CD4-positive, alpha-beta T cell (primary cell): ENCODE measurements at regions not wholly inside any gene's neighbourhood (a gene's known extent, or its start where the extent isn't known, plus 50 kb on each side); places are given as distances from the start of the nearest gene placed in this dataset.

Experiments
- ATAC-seq: fragments of 200-7000 bp; cut with Tn5 transposase; one replicate; pipeline ENCODE4 v1.10.0; 2022; ENCODE audit warnings: mild to moderate bottlenecking; ENCODE audit not compliant: poor library complexity
- CTCF ChIA-PET: fragments of 350-600 bp; sonication (Branson Sonifier 250); formaldehyde crosslinking; loops from one replicate; lab custom pipeline; 2021; ENCODE audit warnings: antibody characterized with exemption, inconsistent platforms; lab: Charles Lee
- POLR2A ChIA-PET: fragments of 350-600 bp; sonication (Branson Sonifier 250); formaldehyde crosslinking; loops from one replicate; lab custom pipeline; 2021; ENCODE audit warnings: antibody characterized with exemption, inconsistent platforms; lab: Charles Lee
- DNase-seq, 14 experiments: peaks; one replicate each; pipeline ENCODE4 v3.0.0-alpha.2; 2013 to 2020; ENCODE audit warnings: mixed read lengths in 2 of 14
- H3K27ac ChIP-seq, 2 donors: one replicate each; pipeline versions ENCODE4 v1.5.1 to v1.7.0; 2013; ENCODE audit warnings: low read length in 2 of 2, low read depth in 1 of 2, mild to moderate bottlenecking in 1 of 2
- H3K27me3 ChIP-seq, 2 experiments: 1 replicate in 1 of 2; 2 replicates in 1 of 2; pipeline versions ENCODE4 v1.6.1 to v1.7.0; 2013; ENCODE audit warnings: low read length in 2 of 2, control low read depth in 1 of 2, mild to moderate bottlenecking in 1 of 2, moderate library complexity in 1 of 2; ENCODE audit not compliant: insufficient read depth in 2 of 2, control insufficient read depth in 1 of 2
- H3K36me3 ChIP-seq: one replicate; pipeline ENCODE4 v1.6.1; 2013; ENCODE audit warnings: low read length, control low read depth; ENCODE audit not compliant: insufficient read depth
- H3K4me1 ChIP-seq: one replicate; pipeline ENCODE4 v1.6.1; 2013; ENCODE audit warnings: low read length, control low read depth; ENCODE audit not compliant: insufficient read depth
- H3K4me3 ChIP-seq: one replicate; pipeline ENCODE4 v1.5.1; 2013; ENCODE audit warnings: mild to moderate bottlenecking, low read length, moderate library complexity
- H3K9me3 ChIP-seq, 2 experiments: 1 replicate in 1 of 2; 2 replicates in 1 of 2; pipeline versions ENCODE4 v1.6.1 to v1.7.0; 2013; ENCODE audit warnings: low read length in 2 of 2, mild to moderate bottlenecking in 2 of 2, control low read depth in 1 of 2, moderate library complexity in 1 of 2; ENCODE audit not compliant: control insufficient read depth in 1 of 2, insufficient read depth in 1 of 2
- H3K27ac Mint-ChIP-seq: one replicate; pipeline ENCODE4 v1.8.0; 2020; ENCODE audit warnings: mixed read lengths
- H3K27me3 Mint-ChIP-seq: one replicate; pipeline ENCODE4 v1.8.0; 2021; ENCODE audit warnings: mixed read lengths
- H3K36me3 Mint-ChIP-seq: one replicate; pipeline ENCODE4 v1.8.0; 2021; ENCODE audit warnings: low read depth, mixed read lengths
- H3K4me1 Mint-ChIP-seq: one replicate; pipeline ENCODE4 v1.8.0; 2021; ENCODE audit warnings: low read depth, mixed read lengths
- H3K4me3 Mint-ChIP-seq: one replicate; pipeline ENCODE4 v1.8.0; 2020; ENCODE audit warnings: mild to moderate bottlenecking, mixed read lengths
- H3K9me3 Mint-ChIP-seq: one replicate; pipeline ENCODE4 v1.8.0; 2020; ENCODE audit warnings: mixed read lengths
- intact Hi-C, 2 experiments: fragments of 100-400 bp; cut with DNase I in 1 of 2; cut with micrococcal nuclease in 1 of 2; formaldehyde crosslinking; loops; one replicate each; pipeline versions ENCODE4 v1.15.1 to v1.9.0; 2023 to 2025; cut with DNase I, micrococcal nuclease
- TF ChIP-seq, protein P1 (sequence below): fragments of 200-600 bp; IDR thresholded peaks from one replicate; pipeline ENCODE4 v1.8.0; 2022; ENCODE audit warnings: antibody characterized with exemption, mild to moderate bottlenecking

GRCh38 chr6:156461647-156462046 is 315.5 kb upstream of the ARID1B start:
- ChIA-PET CTCF (interaction anchor here (1.3 kb wide), 1 partner anchor 10 kb away, joined by 3 read pairs; no protein-coding TSS in a partner anchor), POLR2A (no interaction called here)

GRCh38 chr6:156457601-156458000 is 319.6 kb upstream of the ARID1B start:
- Mint-ChIP-seq H3K27ac (no peak overlapping the region), H3K9me3 (no peaks in the 10 kb centered on the region), H3K36me3 (no peaks in the 10 kb centered on the region), H3K4me1 (no peaks in the 10 kb centered on the region), H3K27me3 (no peaks in the 10 kb centered on the region), H3K4me3 (no peak overlapping the region)
- H3K4me3 ChIP-seq: no peak overlapping the region
- ATAC-seq (no peak), DNase-seq (no peak)
- CTCF ChIA-PET: no interaction called here
- intact Hi-C loops: no loop called here
- POLR2A ChIA-PET: no interaction called here
- no peak overlapping the region for H3K27ac ChIP-seq
- no peaks in the 10 kb centered on the region for H3K36me3 ChIP-seq
- TF ChIP-seq, protein P1, sequence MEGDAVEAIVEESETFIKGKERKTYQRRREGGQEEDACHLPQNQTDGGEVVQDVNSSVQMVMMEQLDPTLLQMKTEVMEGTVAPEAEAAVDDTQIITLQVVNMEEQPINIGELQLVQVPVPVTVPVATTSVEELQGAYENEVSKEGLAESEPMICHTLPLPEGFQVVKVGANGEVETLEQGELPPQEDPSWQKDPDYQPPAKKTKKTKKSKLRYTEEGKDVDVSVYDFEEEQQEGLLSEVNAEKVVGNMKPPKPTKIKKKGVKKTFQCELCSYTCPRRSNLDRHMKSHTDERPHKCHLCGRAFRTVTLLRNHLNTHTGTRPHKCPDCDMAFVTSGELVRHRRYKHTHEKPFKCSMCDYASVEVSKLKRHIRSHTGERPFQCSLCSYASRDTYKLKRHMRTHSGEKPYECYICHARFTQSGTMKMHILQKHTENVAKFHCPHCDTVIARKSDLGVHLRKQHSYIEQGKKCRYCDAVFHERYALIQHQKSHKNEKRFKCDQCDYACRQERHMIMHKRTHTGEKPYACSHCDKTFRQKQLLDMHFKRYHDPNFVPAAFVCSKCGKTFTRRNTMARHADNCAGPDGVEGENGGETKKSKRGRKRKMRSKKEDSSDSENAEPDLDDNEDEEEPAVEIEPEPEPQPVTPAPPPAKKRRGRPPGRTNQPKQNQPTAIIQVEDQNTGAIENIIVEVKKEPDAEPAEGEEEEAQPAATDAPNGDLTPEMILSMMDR: no peak
- no peaks in the 10 kb centered on the region for H3K4me1 ChIP-seq
- H3K9me3 ChIP-seq: no peaks in the 10 kb centered on the region
- no peaks in the 10 kb centered on the region for H3K27me3 ChIP-seq

More at GRCh38 chr6:156461647-156462046, 315.5 kb upstream of the ARID1B start:
- DNase-seq: no peak
- Mint-ChIP-seq H3K9me3 (no peaks in the 10 kb centered on the region), H3K27me3 (no peaks in the 10 kb centered on the region), H3K4me3 (no peak overlapping the region), H3K27ac (no peak overlapping the region), H3K36me3 (no peaks in the 10 kb centered on the region), H3K4me1 (no peaks in the 10 kb centered on the region)
- Histone ChIP-seq H3K9me3 (no peaks in the 10 kb centered on the region), H3K27ac (no peak overlapping the region), H3K4me3 (no peak overlapping the region), H3K36me3 (no peaks in the 10 kb centered on the region), H3K4me1 (no peaks in the 10 kb centered on the region), H3K27me3 (no peaks in the 10 kb centered on the region)
- ATAC-seq: no peak
- intact Hi-C loops: no loop called here
- TF ChIP-seq, protein P1: no peak

GRCh38 chr6:156455847-156456246 is 321.3 kb upstream of the ARID1B start:
- no peaks in the 10 kb centered on the region for H3K4me1 Mint-ChIP-seq
- intact Hi-C loops: no loop called here
- CTCF ChIA-PET: no interaction called here
- no peak overlapping the region for H3K27ac Mint-ChIP-seq
- Histone ChIP-seq H3K4me1 (no peaks in the 10 kb centered on the region), H3K27ac (no peak overlapping the region), H3K36me3 (no peaks in the 10 kb centered on the region), H3K27me3 (no peaks in the 10 kb centered on the region), H3K4me3 (no peak overlapping the region), H3K9me3 (no peaks in the 10 kb centered on the region)
- DNase-seq: no peak
- H3K4me3 Mint-ChIP-seq: no peak overlapping the region
- TF ChIP-seq, protein P1: no peak
- no peaks in the 10 kb centered on the region for H3K9me3 Mint-ChIP-seq
- ATAC-seq: no peak
- H3K27me3 Mint-ChIP-seq: no peaks in the 10 kb centered on the region
- H3K36me3 Mint-ChIP-seq: no peaks in the 10 kb centered on the region
- POLR2A ChIA-PET: no interaction called here
